IMR-90 (cell line): ENCODE measurements at regions not wholly inside any gene's neighbourhood (a gene's known extent, or its start where the extent isn't known, plus 50 kb on each side); places are given as distances from the start of the nearest gene placed in this dataset.

ENCODE experiments used
- CTCF ChIP-seq: conservative IDR thresholded peaks from 2 replicates; pipeline ENCODE4 v1.5.1; 2012; ENCODE audit warnings: mild to moderate bottlenecking, low read depth, low read length, improper control_type of control experiment
- ELK1 ChIP-seq: fragments of 150-350 bp; IDR thresholded peaks from 2 replicates; pipeline ENCODE4 v1.6.1; 2016; ENCODE audit warnings: low read depth, mild to moderate bottlenecking, low read length, moderate library complexity, borderline replicate concordance
- POLR2A ChIP-seq: IDR thresholded peaks from 2 replicates; pipeline ENCODE4 v1.6.1; 2012; ENCODE audit warnings: mild to moderate bottlenecking, low read depth, low read length

GRCh38 chr9:96177719-96178028, 124.3 kb downstream of the HSD17B3 start:
- no peak for TF ChIP-seq ELK1
- TF ChIP-seq CTCF, result no peak
- TF ChIP-seq POLR2A, result no peak
